Gastroesophageal sphincter (tissue), 4 donors: ENCODE measurements at regions not wholly inside any gene's neighbourhood (a gene's known extent, or its start where the extent isn't known, plus 50 kb on each side); places are given as distances from the start of the nearest gene placed in this dataset.

Experiments used
- ATAC-seq: fragments of 150-250 bp; one replicate; pipeline ENCODE4 v1.9.1; 2016; ENCODE audit warnings: mild to moderate bottlenecking, moderate library complexity
- H3K27ac ChIP-seq, 4 donors: fragments of 200-600 bp; sonication (generic) in 3 of 4; 1 replicate in 3 of 4; 2 replicates in 1 of 4; pipeline ENCODE4 v1.5.1; 2016 to 2019
- H3K27me3 ChIP-seq: fragments of 200-600 bp; sonication (generic); one replicate; pipeline ENCODE4 v1.5.1; 2019
- H3K36me3 ChIP-seq, 2 donors: fragments of 200-600 bp; sonication (generic); one replicate each; pipeline ENCODE4 v1.5.1; 2019; ENCODE audit warnings: control low read depth in 1 of 2
- H3K4me1 ChIP-seq, 3 donors: fragments of 200-600 bp; sonication (generic); 1 replicate in 2 of 3; 2 replicates in 1 of 3; pipeline ENCODE4 v1.5.1; 2016 to 2019; ENCODE audit warnings: control low read depth in 2 of 3
- H3K4me3 ChIP-seq, 2 donors: fragments of 200-600 bp; sonication (generic); one replicate each; pipeline ENCODE4 v1.5.1; 2019; ENCODE audit warnings: mild to moderate bottlenecking in 1 of 2, moderate library complexity in 1 of 2
- H3K9me3 ChIP-seq, 3 donors: fragments of 200-600 bp; sonication (generic); one replicate each; pipeline ENCODE4 v1.5.1; 2017 to 2019; ENCODE audit warnings: control low read depth in 2 of 3
- EP300 ChIP-seq: sonication (generic); formaldehyde crosslinking; IDR thresholded peaks from one replicate; pipeline ENCODE4 v1.6.1; 2017; ENCODE audit warnings: antibody characterized with exemption, mild to moderate bottlenecking
- POLR2A ChIP-seq, 2 donors: fragments of 450-650 bp; IDR thresholded peaks; one replicate each; pipeline ENCODE4 v1.6.1; 2017; ENCODE audit warnings: antibody characterized with exemption in 2 of 2, mild to moderate bottlenecking in 2 of 2, moderate library complexity in 1 of 2
- POLR2AphosphoS5 ChIP-seq: sonication (generic); formaldehyde crosslinking; IDR thresholded peaks from one replicate; pipeline ENCODE4 v1.6.1; 2017; ENCODE audit warnings: antibody characterized with exemption
- WGBS, 2 donors: methylation state at CpG; one replicate each; pipeline ENCODE4 v1.1.5; 2018; ENCODE audit warnings: low coverage in 1 of 2; 5-methylcytosine and 5-hydroxymethylcytosine counted together
- TF ChIP-seq, protein P1 (sequence below), 4 experiments: fragments of 200-600 bp in 2 of 4; fragments of 450-650 bp in 2 of 4; sonication (generic) in 1 of 4; IDR thresholded peaks; one replicate each; pipeline ENCODE4 v1.5.1; 2017 to 2019; ENCODE audit warnings: antibody characterized with exemption in 4 of 4, mild to moderate bottlenecking in 2 of 4, moderate library complexity in 2 of 4

- H3K4me3 ChIP-seq, result no peak overlapping the region
- H3K27me3 ChIP-seq, result no peaks in the 10 kb centered on the region
- H3K9me3 ChIP-seq, result no peaks in the 10 kb centered on the region
- 90 to 91% methylated on average over 3 to 5 of the region's 5 CpGs for WGBS, 2 donors
- no peaks in the 10 kb centered on the region for H3K36me3 ChIP-seq
- H3K27ac ChIP-seq, result no peak overlapping the region
- TF ChIP-seq EP300 (no peak), POLR2AphosphoS5 (no peak), POLR2A (IDR thresholded peaks at IDR 0.05) (no peak)
- TF ChIP-seq, protein P1, sequence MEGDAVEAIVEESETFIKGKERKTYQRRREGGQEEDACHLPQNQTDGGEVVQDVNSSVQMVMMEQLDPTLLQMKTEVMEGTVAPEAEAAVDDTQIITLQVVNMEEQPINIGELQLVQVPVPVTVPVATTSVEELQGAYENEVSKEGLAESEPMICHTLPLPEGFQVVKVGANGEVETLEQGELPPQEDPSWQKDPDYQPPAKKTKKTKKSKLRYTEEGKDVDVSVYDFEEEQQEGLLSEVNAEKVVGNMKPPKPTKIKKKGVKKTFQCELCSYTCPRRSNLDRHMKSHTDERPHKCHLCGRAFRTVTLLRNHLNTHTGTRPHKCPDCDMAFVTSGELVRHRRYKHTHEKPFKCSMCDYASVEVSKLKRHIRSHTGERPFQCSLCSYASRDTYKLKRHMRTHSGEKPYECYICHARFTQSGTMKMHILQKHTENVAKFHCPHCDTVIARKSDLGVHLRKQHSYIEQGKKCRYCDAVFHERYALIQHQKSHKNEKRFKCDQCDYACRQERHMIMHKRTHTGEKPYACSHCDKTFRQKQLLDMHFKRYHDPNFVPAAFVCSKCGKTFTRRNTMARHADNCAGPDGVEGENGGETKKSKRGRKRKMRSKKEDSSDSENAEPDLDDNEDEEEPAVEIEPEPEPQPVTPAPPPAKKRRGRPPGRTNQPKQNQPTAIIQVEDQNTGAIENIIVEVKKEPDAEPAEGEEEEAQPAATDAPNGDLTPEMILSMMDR (IDR thresholded peaks at IDR 0.05), result no peak
- H3K4me1 ChIP-seq, result no peaks in the 10 kb centered on the region
- no peak for ATAC-seq
Observed at GRCh38 chr14:83860631-83861155, 1669.3 kb upstream of the FLRT2 start.

DNA sequence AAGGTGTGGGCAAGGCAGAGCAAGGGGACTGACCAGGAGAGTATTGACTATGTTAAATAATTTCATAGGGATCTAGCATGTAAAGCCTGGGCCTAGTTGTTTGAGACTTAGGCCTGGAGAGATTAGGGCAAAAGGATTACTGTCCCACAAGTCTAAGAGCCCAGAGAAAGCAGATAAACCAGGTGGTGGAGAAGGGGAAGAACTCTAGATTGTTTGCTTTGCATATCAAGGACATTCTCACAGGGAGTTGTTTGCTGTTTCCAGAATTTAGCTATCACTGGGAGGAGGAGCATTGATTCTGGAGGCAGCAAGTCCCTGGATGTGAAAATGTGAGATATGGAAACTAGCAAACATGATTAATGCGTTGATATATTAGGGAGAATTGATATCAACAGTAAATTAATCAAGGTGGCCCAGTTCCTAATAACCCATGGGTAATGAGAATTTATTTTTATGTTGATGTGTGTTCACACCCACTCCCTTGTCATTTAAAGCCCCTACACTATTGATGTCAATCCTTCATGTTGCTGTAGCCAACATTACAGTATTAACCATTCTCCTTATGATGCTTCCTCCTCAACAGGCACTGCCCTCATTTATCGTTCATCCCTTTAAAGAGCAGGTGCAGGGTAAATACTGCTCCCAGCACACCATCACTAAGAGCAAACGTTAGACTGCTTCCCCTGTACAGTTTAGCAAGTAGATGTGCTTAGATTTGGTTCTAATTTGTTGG lies 1666.7 kb upstream of the FLRT2 start:
- 65 to 81% methylated on average over 2 to 3 of the region's 3 CpGs for WGBS, 2 donors
- no peak for ATAC-seq
- H3K27me3 ChIP-seq, result no peaks in the 10 kb centered on the region
- peaks cover 0 to 15% (median 0%) of the 10 kb centered on the region in 3 donors for H3K4me1 ChIP-seq
- no peak overlapping the region for H3K27ac ChIP-seq
- no peak overlapping the region for H3K4me3 ChIP-seq
- no peaks in the 10 kb centered on the region for H3K36me3 ChIP-seq
- H3K9me3 ChIP-seq, result no peaks in the 10 kb centered on the region
- TF ChIP-seq POLR2AphosphoS5, result no peak
- no peak for TF ChIP-seq EP300

DNA sequence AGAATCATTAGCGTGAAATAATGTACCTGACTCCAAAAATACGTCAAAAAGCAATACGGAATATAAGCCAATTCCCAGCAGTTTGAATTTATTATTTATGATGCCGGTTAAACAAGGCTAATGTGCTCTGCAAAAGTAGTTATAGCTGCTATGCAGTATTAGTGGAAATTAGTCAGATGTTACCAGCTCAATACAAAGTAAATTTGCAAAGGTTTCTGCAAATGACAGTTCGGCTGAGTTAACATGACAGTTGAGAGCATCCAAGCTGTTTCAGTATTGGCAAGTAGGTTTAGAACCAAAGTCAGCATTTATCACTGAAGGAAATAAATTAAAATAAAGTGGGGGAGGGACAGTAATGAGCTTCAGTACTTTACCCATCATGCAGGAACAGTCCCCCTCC lies 1665.8 kb upstream of the FLRT2 start:
- Histone ChIP-seq H3K36me3 (no peaks in the 10 kb centered on the region), H3K9me3 (no peaks in the 10 kb centered on the region), H3K27ac (no peak overlapping the region), H3K4me3 (no peak overlapping the region), H3K27me3 (no peaks in the 10 kb centered on the region), H3K4me1 (peaks cover 0 to 15% (median 0%) of the 10 kb centered on the region in 3 donors)
- no peak for TF ChIP-seq EP300
- TF ChIP-seq, protein P1 (IDR thresholded peaks at IDR 0.05), result no peak
- no peak for TF ChIP-seq POLR2A (IDR thresholded peaks at IDR 0.05)
- no peak for TF ChIP-seq POLR2AphosphoS5
- 54 to 73% methylated on average over 4 to 5 of the region's 5 CpGs for WGBS, 2 donors
- no peak for ATAC-seq

DNA sequence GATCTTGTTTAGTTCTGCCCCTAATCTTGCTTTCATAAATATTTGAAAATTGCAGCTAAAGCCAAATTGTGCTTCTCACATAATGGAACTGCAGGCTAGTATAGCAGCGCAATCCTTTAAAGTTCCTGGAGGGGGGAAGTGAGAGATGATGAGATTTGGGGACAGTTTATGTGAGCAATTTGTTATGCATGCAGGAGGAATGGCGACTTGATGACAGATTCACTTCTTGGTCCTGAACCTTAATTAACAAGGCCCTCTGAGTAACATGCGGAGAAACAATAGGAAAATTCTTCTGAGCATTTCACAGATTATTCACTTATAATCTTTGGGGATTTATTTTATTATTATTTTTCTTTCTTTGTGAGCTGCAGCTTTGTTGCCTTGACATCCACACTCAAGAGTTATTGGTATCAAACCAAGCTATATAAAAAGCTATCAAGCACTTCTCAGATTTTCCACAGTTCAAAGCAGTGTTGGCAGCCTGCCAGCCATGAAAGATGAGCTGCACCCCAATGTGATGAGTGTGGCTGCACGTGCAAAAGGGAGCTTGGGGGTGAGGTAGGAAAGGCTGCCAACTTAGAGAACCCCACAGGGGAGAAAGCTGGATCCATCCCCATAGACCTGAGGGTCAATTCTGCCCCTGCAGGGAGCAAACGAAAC lies 1662.2 kb upstream of the FLRT2 start:
- Histone ChIP-seq H3K27ac (no peak overlapping the region), H3K4me1 (peaks cover 0 to 15% (median 0%) of the 10 kb centered on the region in 3 donors), H3K36me3 (no peaks in the 10 kb centered on the region), H3K4me3 (no peak overlapping the region), H3K27me3 (no peaks in the 10 kb centered on the region), H3K9me3 (no peaks in the 10 kb centered on the region)
- no peak for TF ChIP-seq POLR2A (IDR thresholded peaks at IDR 0.05)
- TF ChIP-seq EP300, result no peak
- TF ChIP-seq, protein P1 (IDR thresholded peaks at IDR 0.05), result no peak
- TF ChIP-seq POLR2AphosphoS5, result no peak
- ATAC-seq, result no peak
- WGBS, 2 donors, result 30 to 38% methylated on average over 5 of the region's 5 CpGs

DNA sequence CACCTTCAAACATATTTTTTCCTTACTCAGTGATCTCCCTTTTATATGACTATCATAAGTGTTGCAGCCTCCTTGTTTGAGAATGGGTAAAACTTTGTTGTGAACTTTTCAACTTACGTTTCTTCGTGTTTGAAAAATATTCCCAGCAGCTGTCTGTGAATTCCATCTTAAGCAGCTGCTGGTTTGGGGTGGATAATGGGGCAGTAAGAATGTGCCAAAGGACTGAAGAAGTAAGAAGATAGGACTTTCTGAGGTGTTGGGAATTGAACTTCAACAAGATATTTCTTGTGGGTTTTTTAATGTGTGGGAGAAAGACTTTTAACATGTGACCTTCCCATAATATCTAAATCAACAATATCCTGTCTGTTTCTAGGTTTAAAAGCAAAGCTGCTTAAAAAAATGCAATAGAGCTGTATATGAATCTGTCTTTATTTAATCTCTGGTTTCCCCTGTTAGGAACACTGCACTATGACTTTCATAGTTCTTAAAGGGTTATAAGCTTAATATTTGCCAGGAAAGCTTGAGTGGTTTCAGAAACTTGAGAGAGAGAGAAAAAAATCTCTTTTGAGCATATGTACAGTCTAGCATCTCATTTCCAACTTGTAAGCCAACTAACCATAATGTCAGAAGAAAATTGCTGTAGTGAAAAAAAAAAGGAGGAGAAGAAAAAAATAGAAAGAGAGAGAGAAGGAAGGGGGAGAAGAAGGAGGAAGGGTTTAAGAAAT lies 1659.2 kb upstream of the FLRT2 start:
- Histone ChIP-seq H3K36me3 (no peaks in the 10 kb centered on the region), H3K9me3 (no peaks in the 10 kb centered on the region), H3K27me3 (no peaks in the 10 kb centered on the region), H3K27ac (no peak overlapping the region), H3K4me3 (no peak overlapping the region), H3K4me1 (peaks cover 0 to 27% (median 0%) of the 10 kb centered on the region in 3 donors)
- WGBS, 2 donors, result 17 to 28% methylated on average over 1 to 2 of the region's 2 CpGs
- ATAC-seq, result no peak
- TF ChIP-seq EP300 (no peak), POLR2A (IDR thresholded peaks at IDR 0.05) (no peak), POLR2AphosphoS5 (no peak)
- TF ChIP-seq, protein P1 (IDR thresholded peaks at IDR 0.05), result no peak
